ENCODE measurements at regions not wholly inside any gene's neighbourhood (a gene's known extent, or its start where the extent isn't known, plus 50 kb on each side); places are given as distances from the start of the nearest gene placed in this dataset.

DNA sequence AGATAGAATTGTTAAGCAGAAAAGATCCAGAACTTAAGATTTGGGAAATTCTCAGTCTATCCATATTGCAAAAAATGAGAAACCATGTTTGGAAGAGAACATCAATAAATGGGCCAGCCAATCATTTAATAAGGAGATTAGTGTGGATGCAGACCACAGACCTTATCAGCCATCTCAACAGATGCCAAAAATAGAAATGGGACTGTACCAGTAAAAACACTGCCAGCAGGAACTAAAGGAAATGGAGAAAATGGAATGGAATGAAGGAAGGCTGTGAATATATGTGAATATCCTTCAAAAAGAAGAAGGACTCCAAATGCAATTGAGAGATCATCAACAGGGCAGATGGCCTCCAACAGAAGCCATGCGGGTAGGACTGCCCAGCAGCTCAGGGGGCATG, 52.7 kb upstream of the ZNF618 start:
- DNase-seq (ENCODE audit: low read depth in 2 of 2): no peak

Measured in stimulated activated CD8-positive, alpha-beta memory T cell treated with anti-CD3 and anti-CD28 coated beads, Interleukin-15, amount 100 ng/mL, for 48 hours (primary cell).